ENCODE measurements at regions not wholly inside any gene's neighbourhood (a gene's known extent, or its start where the extent isn't known, plus 50 kb on each side); places are given as distances from the start of the nearest gene placed in this dataset.

- TF ChIP-seq POLR2A (IDR thresholded peaks at IDR 0.05) (no peak), CTCF (IDR thresholded peaks at IDR 0.05 in 4 of 5, conservative IDR thresholded peaks at IDR 0.05 in 1 of 5) (no peak)
Measured at GRCh38 chr6:122861594-122861993, 72.5 kb downstream of the SMPDL3A start.

Data from gastrocnemius medialis (tissue), 4 donors.